SKM-1 treated with dmso at 0.1 percent for 144 hours (cell line): ENCODE measurements at regions not wholly inside any gene's neighbourhood (a gene's known extent, or its start where the extent isn't known, plus 50 kb on each side); places are given as distances from the start of the nearest gene placed in this dataset.

Experiments
- DNase-seq: peaks from one replicate; lab custom pipeline; 2025; ENCODE audit not compliant: unreplicated experiment; lab: John Stamatoyannopoulos, UW

DNA sequence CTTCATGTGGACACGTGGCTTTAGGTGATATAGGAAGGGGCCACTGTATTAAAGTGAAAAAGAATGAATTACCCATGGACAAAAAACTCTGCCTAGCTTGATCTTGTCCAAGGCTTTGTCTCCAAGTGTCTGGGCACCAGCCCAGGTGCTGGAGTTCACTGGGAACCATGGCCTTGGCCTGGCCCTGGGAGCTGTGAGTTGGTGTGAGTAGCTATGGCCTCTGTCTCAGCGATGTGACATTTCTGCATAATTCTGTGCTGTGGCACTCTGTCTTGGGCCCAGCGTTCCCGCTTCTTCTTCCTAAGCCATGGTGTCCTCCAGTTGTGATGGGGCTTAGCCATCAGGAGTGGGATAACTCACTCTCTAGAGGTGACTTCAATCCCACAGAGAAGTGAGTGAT lies 119.0 kb upstream of the PPP2R2D start:
- DNase-seq, result no peak

DNA sequence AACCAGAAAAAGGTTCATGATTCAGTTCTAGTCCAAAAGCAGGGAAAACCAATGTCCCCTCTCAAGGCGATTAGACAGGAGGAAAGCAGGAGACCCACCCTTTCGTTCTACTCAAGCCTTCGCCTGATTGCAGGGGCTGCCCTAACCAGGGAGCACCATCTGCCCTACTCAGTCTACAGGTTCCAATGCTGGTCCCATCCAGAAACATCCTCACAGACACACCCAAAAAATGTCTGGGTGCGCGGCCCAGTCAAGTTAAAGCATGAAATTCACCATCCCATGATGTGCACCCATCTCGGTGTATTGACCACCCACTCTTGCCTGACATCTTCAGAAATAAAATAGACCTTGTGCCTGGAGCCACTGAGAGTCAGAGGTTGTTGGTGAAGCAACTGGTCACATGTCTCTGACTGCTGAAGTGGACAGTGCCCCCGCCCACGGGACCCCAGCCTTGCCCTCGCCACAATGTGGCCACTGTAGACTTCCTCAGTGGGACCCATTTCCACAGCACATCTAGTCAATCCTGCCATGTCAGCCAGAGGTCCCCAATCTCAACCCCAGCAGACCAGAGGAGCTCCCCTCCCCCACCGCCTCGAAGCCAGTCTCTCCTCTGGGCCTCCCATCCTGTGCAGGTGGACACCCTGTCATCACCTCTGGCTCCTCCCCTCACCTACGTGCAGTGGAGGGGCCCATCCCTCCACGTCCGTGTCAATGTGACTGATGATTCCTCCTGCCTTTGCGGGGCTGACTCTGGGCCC lies 116.3 kb upstream of the PPP2R2D start:
- no peak for DNase-seq

DNA sequence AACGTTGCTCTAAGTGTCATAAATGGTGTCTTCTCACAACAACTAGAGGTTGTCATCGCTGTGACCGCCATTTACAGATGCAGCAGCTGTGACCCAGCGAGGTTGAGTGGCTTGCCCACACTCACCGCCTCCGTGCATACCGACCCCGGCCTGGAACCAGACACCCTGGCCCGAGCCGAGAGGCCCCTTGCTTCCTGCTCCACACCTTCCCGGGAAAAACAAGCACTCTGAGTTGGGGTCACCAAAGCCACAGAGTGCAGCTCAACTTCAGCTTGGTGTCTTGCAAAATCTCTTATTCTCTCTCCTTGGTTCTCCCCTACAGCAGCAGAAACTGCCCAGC lies 115.7 kb upstream of the PPP2R2D start:
- no peak for DNase-seq

DNA sequence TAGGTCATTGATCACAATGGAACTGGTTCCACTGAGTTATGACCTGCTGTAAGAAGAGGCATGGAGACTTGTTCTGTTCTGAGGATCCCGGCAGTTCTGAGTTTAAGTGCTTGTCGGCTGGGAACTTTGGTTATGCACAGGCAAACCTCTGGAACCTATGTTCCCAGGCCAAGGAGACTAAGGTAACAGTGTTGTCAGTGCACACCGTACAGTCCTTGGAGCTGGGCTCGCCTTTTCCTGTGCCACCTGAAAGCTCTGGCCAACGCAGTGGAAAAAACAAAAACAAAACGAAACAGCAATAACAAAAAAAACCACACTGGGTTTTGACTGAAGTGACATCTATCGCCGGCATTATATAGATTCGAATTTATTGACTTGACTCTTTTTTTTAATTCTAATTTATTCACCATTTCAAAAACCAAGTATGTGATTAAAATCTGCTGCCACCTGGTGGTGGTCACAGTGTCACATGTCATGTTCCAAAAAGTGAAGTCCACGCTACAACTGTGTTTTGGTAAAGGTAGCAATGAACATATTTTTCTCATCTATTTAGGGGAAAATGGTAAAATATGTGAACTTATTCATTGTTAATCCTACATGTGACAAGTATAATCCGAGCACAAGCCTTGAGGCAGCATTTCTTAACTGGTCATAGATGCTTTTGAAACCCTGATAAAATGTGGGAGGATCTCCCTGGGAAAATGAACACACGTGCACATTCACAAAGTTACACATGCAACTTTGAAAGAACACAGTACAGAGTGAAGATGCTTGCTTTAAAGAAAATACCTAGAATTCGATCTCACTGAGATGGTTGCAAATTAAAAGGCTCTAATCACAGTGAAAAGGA lies 113.8 kb upstream of the PPP2R2D start:
- no peak for DNase-seq

DNA sequence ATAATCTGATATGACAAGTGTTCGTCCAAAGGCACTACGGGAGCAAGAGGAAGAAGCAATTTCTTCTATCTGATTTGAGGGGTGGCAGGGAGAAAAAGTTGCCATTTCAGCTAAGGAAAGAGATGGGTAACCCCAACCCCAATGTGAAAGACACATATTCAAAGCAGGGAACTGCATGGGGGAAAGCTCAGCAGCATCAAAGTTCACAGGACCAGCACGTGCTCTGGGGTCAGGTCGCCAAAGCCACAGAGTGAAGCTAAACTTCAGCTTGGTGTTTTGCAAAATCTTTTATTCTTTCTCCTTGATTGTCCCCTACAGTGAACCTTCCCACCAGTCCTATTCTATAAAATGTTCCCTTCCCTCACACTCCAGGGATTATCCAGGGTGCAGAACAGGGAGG lies 112.8 kb upstream of the PPP2R2D start:
- DNase-seq, result no peak

DNA sequence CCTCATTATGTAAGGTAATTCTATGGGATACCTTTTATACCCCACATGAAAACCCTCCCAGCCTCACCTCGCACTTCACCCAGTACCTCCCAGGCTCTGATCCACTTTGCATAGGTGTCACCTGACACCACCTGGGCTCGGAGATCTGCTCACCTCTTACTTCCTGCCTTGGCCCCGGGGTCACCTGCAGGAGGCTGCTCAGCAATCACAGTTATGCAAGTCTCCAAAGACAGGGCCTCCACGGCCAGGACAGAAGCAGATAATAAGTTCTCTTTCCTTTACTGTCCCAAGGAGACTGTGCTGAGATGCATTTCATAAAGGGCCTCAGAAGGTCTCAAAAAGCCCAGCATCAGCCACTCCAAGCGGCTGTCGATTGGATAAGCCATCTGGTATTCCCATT lies 112.4 kb upstream of the PPP2R2D start:
- DNase-seq, result no peak

DNA sequence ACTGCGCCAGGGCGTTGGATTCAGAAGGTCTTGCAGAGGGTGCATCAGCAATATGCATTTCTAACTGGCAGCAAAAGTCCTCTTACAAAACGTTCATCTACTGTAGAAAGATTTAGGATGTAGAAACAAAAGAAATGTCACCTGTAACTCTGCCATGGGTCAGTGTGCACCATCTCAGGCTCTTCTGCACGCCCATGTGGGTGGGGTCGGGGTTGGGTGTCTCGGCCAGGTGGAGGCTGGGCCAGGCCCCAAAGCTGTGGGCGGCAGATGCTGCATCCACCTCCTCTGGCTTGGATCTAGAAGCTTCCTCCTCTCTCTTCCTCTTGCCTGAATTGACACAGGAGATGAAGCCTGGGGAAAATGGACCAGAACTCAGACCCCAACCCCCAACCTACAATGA lies 111.3 kb upstream of the PPP2R2D start:
- no peak for DNase-seq

DNA sequence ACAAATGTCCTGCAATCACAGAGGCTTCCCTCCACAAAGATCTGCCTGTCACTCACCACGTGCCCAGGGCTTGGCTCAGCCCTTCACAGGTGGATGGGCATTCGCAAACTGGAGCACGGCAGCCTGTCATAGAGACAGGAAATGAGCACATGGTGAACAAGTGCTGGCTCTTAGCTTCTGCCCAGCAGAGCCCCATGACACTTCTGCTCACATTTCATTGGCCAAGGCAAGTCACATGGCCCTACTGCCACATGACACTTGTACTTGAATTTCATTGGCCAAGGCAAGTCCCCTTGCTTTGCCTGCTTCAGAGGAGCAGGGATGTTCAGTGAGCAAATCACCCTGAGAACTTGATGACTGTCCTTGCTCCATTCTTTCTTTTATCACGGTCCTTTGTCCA lies 110.8 kb upstream of the PPP2R2D start:
- no peak for DNase-seq

DNA sequence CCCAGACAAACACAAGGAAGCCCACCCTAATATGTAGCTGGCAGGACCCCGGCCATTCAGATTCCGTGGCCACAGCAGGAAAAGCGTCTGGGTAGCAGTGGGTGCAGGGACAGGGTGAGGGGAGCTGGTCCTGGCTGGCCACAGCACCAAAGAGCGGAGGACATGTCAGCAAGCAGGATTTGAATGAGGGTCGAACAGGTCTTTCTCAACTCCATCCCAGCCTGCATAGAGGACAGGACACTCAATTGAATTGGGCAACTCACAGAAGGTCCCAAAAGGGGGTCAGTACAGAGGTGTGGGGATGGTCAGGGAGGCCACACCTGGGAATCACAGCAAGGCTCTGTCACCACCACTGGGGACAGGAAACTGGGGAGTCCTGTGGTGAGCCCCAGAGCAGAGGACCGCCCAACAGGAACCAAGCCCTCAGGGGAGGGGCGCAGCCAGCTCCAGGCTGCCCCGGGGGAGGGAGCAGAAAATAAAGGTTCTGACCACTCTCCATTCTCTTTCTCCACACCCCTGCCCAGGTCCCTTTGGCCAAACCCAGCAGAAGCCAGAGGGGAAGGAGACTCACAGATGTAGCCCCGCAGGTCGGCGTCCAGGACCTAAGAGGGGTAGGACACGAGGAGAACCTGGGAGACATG lies 108.7 kb upstream of the PPP2R2D start:
- DNase-seq, result no peak

DNA sequence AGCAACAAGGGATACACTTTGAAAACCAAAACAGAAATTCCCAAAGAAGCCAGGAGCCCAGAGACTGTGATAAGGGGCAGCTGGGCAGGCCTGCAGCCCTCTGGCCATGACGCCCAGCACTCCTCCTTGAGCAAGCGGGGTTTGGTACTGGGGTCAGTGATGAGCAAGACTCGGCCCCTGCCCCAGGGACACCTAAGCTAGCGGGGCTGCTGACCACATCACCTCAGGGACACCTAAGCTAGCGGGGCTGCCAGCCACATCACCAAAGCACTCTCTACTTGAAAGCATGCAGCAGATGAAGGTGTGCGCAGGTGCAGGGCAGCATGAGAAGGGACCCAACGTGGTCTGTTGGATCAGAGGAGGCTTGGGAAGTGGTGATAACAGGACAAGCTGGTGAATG lies 108.0 kb upstream of the PPP2R2D start:
- no peak for DNase-seq

DNA sequence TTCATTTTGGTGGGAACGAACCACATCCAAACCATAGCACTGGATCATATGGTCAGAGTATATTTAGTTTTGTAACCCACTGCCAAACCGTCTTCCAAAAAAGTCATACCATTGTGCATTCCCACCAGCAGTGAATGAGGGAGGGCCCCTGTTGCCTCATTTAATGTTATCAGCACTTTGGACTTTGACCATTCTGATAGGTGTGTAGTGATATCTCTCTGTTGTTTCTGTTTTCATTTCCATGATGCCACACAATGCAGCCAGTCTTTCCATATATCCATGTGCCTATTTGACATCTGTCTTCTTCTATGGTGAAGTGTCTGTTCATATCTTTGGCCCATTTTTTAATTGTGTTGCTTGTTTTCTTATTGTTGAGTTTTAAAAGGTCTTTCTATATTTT lies 105.0 kb upstream of the PPP2R2D start:
- DNase-seq, result no peak

DNA sequence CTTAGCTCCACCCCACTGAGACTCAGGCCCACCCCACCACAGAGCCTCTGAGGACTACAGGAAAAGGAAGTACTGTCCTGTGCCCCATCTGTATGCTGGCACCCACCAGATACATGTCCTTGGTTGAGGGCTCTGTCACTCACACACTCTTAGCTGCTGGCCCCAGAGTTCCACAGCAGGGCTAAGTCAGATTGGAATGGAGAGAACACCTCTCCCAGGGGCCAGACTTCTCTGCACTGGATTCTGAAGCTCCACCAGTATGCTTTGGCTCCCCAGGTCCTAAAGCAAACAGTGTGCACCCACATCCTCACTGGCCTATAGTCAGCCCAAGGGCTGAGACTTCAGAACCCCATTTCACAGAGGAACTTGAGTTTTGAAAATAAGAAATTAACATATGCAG lies 103.2 kb upstream of the PPP2R2D start:
- DNase-seq, result no peak

DNA sequence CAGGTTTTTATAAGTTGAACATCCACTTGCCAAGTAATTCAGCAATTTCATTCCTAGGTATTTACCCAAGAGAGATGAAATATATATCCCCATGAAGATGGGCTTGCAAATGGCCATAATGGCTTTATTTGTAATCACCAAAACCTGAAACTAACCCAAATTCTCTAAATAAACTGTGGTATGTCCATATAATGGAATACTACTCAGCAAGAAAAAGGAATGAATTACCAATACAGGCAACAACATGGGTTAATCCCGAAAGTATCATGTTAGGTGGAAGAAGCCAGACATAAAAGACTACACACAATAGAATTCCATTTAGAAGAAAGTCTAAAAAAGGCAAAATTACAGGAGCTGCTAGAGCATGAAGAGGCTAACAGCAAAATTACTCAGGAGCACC lies 101.4 kb upstream of the PPP2R2D start:
- DNase-seq, result no peak

DNA sequence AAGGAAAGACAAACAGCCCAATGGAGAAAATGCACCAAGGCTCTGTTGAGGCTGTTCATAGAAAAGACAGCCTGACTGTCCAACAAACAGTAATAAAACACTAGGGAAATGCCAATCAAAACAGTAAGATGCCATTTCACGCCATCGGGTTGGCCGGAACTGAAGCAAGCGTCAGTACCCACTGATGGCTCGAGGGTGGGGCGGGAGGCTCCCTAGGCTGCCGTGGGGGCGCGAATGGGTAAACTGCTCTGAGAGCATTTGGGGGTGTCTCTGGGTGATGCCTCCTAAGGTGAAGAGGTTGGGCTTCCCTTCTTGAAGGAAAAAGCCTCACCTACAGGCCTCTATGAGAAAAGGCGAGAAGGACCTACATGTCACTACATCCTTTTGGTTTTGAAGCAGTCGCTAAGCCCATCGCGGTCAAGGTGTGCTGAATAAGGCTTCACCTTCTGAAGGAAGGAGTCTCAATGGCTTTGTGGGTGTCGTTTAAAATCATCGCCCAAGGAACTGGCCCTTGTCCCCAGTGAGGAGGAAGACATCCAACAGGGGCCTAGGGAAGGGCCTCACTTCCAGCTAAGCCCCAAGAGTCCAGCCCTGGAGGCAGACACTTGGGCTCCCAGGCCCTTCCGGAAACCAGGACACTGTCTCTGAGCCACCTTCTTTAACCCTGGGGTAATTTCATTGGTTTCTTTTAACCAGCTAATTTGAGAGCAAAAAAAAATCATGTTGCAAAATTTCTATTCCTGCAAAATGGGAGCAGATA lies 98.5 kb upstream of the PPP2R2D start:
- no peak for DNase-seq

DNA sequence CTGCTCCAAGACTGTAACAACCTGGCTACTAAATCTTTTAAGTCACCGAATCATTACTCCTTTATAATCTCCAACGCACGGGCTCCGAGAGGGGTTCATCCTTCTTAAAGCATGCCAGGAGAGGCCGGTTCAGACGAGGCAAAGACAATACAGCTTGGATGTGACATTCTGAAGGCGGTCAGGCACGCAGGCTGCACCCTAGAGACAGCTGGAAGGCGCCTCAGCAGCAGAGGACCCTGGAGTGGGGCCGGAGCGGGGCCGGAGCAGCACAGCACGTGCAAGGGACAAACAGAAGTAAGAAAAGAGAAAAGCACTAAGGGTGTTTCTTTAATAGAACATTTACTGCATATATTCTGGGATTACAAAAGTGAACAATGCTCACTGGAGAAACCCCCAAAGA lies 97.8 kb upstream of the PPP2R2D start:
- no peak for DNase-seq

DNA sequence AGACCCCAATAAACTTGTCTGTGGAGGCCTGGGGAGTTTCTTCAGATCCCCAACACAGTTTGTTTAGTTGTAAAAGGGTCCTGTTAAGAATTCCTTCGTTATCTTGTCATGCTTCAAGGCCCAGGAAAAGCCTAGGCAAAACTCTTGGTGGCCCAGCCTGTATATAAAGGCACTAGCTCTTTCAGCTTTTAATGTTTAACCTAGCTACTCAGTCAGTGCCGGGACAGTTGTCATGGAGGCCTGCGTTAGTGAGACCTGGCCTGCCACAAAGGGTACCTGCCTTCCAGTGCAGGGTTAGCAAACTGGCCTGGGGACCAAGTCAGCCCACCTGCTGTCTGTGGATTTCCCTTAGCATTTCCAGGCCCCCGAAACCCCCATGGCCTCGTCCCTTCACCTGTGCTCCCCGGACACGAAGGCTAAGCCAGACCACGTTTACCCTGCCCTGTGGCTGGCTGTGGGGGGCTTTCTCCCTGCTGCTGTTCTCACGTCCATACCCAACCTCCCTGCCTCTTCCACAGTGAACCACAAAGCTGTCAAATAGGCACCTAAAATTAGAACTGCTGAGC lies 96.9 kb upstream of the PPP2R2D start:
- no peak for DNase-seq

DNA sequence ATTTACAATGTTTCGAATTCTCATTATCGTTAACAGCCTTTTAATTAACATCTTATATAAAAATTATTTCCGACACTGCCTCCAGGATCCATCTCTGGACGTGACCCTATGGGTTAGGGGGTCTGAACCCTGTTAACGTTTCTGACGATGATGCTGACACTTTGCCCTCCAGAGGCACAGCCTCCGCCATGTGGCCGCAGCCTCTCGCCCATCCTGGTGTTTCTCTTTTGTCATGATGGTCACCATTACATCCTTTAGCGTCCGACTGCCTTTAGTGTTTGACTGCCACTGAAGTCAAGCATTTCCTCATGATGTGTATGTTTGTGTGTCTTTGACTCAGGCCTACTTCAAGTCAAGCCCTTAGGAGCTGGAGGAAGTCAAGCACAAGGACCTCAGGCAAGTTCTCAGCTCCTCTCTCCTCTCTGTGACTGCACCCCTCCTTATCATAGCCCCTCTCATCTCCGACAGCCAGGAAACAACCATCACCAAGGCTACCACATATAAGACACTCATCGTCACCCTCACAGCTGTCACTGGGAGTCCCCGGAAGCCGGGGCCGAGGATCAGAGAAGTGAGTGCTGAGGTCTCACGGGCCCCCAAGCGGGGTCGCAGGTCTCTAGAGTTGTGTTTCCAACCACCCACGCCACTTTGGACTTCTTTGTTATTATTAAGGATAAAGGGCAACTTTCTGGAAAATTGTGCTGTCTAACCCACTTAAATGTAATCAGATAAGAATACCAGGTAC lies 96.1 kb upstream of the PPP2R2D start:
- DNase-seq, result no peak

DNA sequence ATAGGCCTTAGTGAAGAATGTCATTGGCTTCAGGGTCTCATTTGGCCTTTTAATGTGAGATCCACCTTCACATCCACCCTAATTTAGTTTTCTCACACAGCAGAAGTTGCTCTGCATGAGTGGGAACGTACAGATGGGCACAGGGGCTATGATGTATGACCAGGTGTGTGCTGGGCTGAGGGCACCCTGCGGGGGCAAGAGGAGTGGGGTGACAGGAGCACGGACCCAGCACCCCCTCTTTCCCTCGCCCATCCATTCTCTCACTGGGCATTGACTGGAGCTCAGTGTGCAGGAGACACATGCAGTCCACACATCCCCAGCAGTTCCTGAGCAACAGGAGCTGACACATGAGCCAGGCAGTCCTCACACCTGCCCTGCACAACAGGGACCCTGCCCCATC lies 95.1 kb upstream of the PPP2R2D start:
- no peak for DNase-seq

DNA sequence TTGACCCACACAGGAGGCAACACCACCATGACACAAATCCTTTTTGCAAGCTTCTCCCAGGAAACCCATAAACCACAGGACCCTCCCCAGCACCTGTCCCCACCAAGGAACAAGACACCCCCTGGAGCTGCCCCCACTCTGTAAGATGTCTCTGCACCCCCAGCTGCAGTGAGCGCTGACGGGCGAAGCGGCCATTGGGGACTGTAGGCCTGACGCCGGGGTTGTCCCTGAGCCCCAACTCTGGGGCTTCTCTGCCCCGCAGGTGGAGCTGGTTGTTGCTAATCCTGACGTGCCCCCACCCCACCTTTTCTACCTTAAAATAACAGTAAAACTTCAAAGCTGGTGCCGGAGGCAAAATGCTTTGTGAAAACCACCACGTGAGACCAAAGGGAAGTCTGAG lies 94.7 kb upstream of the PPP2R2D start:
- DNase-seq, result no peak

DNA sequence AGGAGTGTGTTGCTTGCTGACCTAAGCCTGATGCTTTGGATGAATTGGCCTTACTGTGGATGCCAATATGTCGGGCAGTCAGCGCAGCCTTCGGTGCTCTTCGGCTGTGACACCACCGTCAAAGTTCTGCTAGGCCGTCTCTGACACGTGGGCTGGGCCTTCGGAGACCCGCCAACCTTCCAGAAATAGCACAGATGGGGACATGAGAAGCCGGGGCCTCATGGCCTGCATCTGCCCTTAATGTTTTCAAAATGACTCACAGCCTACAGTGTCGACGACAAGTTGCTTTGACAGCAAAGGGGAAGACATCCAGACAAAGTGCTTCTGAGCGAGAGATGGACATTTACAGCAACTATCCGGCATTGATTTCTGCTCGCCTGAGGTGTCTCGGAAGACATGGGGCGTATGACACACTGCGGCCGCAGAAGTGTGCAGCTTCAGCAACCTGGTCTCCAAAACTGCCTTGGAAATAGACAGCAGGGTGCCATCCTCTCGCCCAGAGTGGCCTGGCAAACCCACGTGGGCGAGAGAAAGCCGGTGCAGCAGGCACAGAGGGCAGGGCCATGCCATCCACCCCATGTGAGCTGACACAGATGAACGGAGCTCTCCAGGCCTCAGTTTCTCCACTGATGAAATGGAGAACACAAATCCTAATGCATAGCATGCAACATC lies 94.0 kb upstream of the PPP2R2D start:
- DNase-seq, result no peak
